Glutamatergic neuron (in vitro differentiated cells): ENCODE measurements at regions not wholly inside any gene's neighbourhood (a gene's known extent, or its start where the extent isn't known, plus 50 kb on each side); places are given as distances from the start of the nearest gene placed in this dataset.

Experiments
- DNase-seq: peaks from one replicate; pipeline ENCODE4 v3.0.0; 2022
- H3K27ac Mint-ChIP-seq: one replicate; pipeline ENCODE4 v1.8.0; 2020; ENCODE audit warnings: mild to moderate bottlenecking, mixed read lengths, inconsistent platforms; ENCODE audit not compliant: unreplicated experiment
- H3K27me3 Mint-ChIP-seq: one replicate; pipeline ENCODE4 v1.8.0; 2020; ENCODE audit warnings: mild to moderate bottlenecking, moderate library complexity, mixed read lengths, inconsistent platforms; ENCODE audit not compliant: unreplicated experiment
- H3K36me3 Mint-ChIP-seq: one replicate; pipeline ENCODE4 v1.8.0; 2020; ENCODE audit warnings: mild to moderate bottlenecking, mixed read lengths, inconsistent platforms; ENCODE audit not compliant: unreplicated experiment
- H3K4me1 Mint-ChIP-seq: one replicate; pipeline ENCODE4 v1.8.0; 2020; ENCODE audit warnings: mild to moderate bottlenecking, low read depth, mixed read lengths, inconsistent platforms; ENCODE audit not compliant: unreplicated experiment
- H3K4me3 Mint-ChIP-seq: one replicate; pipeline ENCODE4 v1.8.0; 2020; ENCODE audit warnings: mild to moderate bottlenecking, mixed read lengths, inconsistent platforms; ENCODE audit not compliant: unreplicated experiment
- H3K9me3 Mint-ChIP-seq: one replicate; pipeline ENCODE4 v1.8.0; 2020; ENCODE audit warnings: mild to moderate bottlenecking, moderate library complexity, mixed read lengths, inconsistent platforms; ENCODE audit not compliant: unreplicated experiment
- TF ChIP-seq, protein P1 (sequence below): fragments of 200-600 bp; sonication (generic); IDR thresholded peaks from one replicate; pipeline ENCODE4 v1.5.0; 2021; ENCODE audit not compliant: partially characterized antibody, unreplicated experiment

- H3K27me3 Mint-ChIP-seq, result peaks cover 10% of the 10 kb centered on the region
- H3K27ac Mint-ChIP-seq, result peak overlapping the region; percentile 22
- peaks cover 13% of the 10 kb centered on the region for H3K36me3 Mint-ChIP-seq
- peaks cover 2% of the 10 kb centered on the region for H3K4me1 Mint-ChIP-seq
- TF ChIP-seq, protein P1, sequence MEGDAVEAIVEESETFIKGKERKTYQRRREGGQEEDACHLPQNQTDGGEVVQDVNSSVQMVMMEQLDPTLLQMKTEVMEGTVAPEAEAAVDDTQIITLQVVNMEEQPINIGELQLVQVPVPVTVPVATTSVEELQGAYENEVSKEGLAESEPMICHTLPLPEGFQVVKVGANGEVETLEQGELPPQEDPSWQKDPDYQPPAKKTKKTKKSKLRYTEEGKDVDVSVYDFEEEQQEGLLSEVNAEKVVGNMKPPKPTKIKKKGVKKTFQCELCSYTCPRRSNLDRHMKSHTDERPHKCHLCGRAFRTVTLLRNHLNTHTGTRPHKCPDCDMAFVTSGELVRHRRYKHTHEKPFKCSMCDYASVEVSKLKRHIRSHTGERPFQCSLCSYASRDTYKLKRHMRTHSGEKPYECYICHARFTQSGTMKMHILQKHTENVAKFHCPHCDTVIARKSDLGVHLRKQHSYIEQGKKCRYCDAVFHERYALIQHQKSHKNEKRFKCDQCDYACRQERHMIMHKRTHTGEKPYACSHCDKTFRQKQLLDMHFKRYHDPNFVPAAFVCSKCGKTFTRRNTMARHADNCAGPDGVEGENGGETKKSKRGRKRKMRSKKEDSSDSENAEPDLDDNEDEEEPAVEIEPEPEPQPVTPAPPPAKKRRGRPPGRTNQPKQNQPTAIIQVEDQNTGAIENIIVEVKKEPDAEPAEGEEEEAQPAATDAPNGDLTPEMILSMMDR, result no peak
- no peak for DNase-seq
- peaks cover 14% of the 10 kb centered on the region for H3K9me3 Mint-ChIP-seq
- no peak overlapping the region for H3K4me3 Mint-ChIP-seq
Measured at GRCh38 chr9:129513282-129513681, 107.6 kb downstream of the C9orf50 start.

- H3K4me3 Mint-ChIP-seq, result no peak overlapping the region
- TF ChIP-seq, protein P1, result no peak
- peaks cover 10% of the 10 kb centered on the region for H3K27me3 Mint-ChIP-seq
- H3K36me3 Mint-ChIP-seq, result peaks cover 13% of the 10 kb centered on the region
- H3K9me3 Mint-ChIP-seq, result peaks cover 15% of the 10 kb centered on the region
- H3K27ac Mint-ChIP-seq, result no peak overlapping the region
- peaks cover 5% of the 10 kb centered on the region for H3K4me1 Mint-ChIP-seq
- no peak for DNase-seq
Measured at GRCh38 chr9:129511285-129511900, 109.5 kb downstream of the C9orf50 start.

DNA sequence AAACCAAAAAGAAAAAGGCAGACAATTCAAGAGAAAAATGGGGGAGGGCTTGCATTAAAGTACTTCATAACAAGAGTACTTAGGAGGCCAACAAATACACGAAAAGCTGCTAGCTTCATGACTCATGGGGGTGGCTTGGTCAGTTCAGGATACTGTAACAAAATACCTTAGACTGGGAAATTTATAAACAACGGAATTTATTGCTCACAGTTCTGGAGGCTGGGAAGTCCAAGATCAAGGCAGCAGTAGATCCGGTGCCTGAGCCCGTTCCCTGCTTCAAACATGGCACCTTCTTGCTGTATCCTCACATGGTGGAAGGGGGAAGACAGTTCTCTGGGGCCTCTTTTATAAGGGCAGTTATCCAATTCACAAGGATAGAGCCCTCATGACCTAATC lies 111.4 kb downstream of the C9orf50 start:
- no peak for DNase-seq
- TF ChIP-seq, protein P1, result no peak
- Mint-ChIP-seq H3K27ac (no peak overlapping the region), H3K4me3 (no peak overlapping the region), H3K36me3 (peaks cover 8% of the 10 kb centered on the region), H3K27me3 (peaks cover 6% of the 10 kb centered on the region), H3K9me3 (peaks cover 15% of the 10 kb centered on the region), H3K4me1 (peaks cover 9% of the 10 kb centered on the region)

- Mint-ChIP-seq H3K36me3 (no peaks in the 10 kb centered on the region), H3K4me3 (no peak overlapping the region), H3K27me3 (peaks cover 6% of the 10 kb centered on the region), H3K9me3 (peaks cover 8% of the 10 kb centered on the region), H3K4me1 (peaks cover 10% of the 10 kb centered on the region), H3K27ac (no peak overlapping the region)
- TF ChIP-seq, protein P1, result no peak
- DNase-seq, result no peak
Measured at GRCh38 chr9:129507805-129508204, 113.1 kb downstream of the C9orf50 start.

- H3K4me1 Mint-ChIP-seq, result peaks cover 12% of the 10 kb centered on the region
- DNase-seq, result no peak
- H3K27ac Mint-ChIP-seq, result no peak overlapping the region
- H3K36me3 Mint-ChIP-seq, result no peaks in the 10 kb centered on the region
- TF ChIP-seq, protein P1, result no peak
- peaks cover 6% of the 10 kb centered on the region for H3K27me3 Mint-ChIP-seq
- no peak overlapping the region for H3K4me3 Mint-ChIP-seq
- H3K9me3 Mint-ChIP-seq, result peaks cover 8% of the 10 kb centered on the region
Measured at GRCh38 chr9:129506892-129507291, 114.0 kb downstream of the C9orf50 start.
